Keratinocyte (primary cell): ENCODE measurements at regions not wholly inside any gene's neighbourhood (a gene's known extent, or its start where the extent isn't known, plus 50 kb on each side); places are given as distances from the start of the nearest gene placed in this dataset.

Source experiments
- DNase-seq: peaks from one replicate; pipeline ENCODE4 v3.0.0-alpha.2; 2011; ENCODE audit warnings: low read depth, missing footprints, low spot score
- FAIRE-seq: peaks from 2 replicates; lab custom pipeline; 2011; peaks lifted over from hg19 to GRCh38; lab: Jason Lieb, UNC
- H2AFZ ChIP-seq: 2 replicates; pipeline ENCODE4 v1.6.0; 2012; ENCODE audit warnings: low read length, control low read depth, inconsistent platforms; ENCODE audit not compliant: control insufficient read depth
- H3K27ac ChIP-seq: 2 replicates; pipeline ENCODE4 v1.5.1; 2011; ENCODE audit warnings: low read length; ENCODE audit not compliant: control insufficient read depth, insufficient read depth
- H3K27me3 ChIP-seq: 3 replicates; pipeline ENCODE4 v1.6.0; 2011; ENCODE audit warnings: low read length; ENCODE audit not compliant: control insufficient read depth, insufficient read depth; ENCODE audit errors: extremely low read depth
- H3K36me3 ChIP-seq, 2 experiments: 2 replicates in 1 of 2; 3 replicates in 1 of 2; pipeline ENCODE4 v1.5.1; 2011; ENCODE audit warnings: low read length in 2 of 2, mild to moderate bottlenecking in 1 of 2; ENCODE audit not compliant: control insufficient read depth in 2 of 2, insufficient read depth in 2 of 2; ENCODE audit errors: extremely low read depth in 1 of 2
- H3K4me1 ChIP-seq: 3 replicates; pipeline ENCODE4 v1.5.1; 2011; ENCODE audit warnings: low read length; ENCODE audit not compliant: control insufficient read depth, insufficient read depth; ENCODE audit errors: extremely low read depth
- H3K4me2 ChIP-seq: 3 replicates; pipeline ENCODE4 v1.6.0; 2011; ENCODE audit warnings: low read depth, low read length; ENCODE audit not compliant: control insufficient read depth, insufficient read depth; ENCODE audit errors: extremely low read depth
- H3K4me3 ChIP-seq, 3 experiments: fragments of 200-600 bp in 1 of 3; sonication (generic) in 1 of 3; 2 replicates in 2 of 3; 3 replicates in 1 of 3; pipeline ENCODE4 v1.5.1; 2011 to 2016; ENCODE audit warnings: low read length in 3 of 3, mild to moderate bottlenecking in 3 of 3, control low read depth in 2 of 3, inconsistent platforms in 1 of 3, low read depth in 1 of 3, mixed read lengths in 1 of 3, mixed run types in 1 of 3, moderate library complexity in 1 of 3; ENCODE audit not compliant: control insufficient read depth in 2 of 3, insufficient read depth in 2 of 3; ENCODE audit errors: extremely low read depth in 1 of 3
- H3K79me2 ChIP-seq: 2 replicates; pipeline ENCODE4 v1.6.0; 2012; ENCODE audit warnings: low read length; ENCODE audit not compliant: control insufficient read depth, insufficient read depth
- H3K9ac ChIP-seq: 3 replicates; pipeline ENCODE4 v1.6.0; 2011; ENCODE audit warnings: low read length; ENCODE audit not compliant: control insufficient read depth, insufficient read depth; ENCODE audit errors: extremely low read depth
- H3K9me1 ChIP-seq: 3 replicates; pipeline ENCODE4 v1.6.0; 2011; ENCODE audit warnings: low read length; ENCODE audit not compliant: control insufficient read depth, insufficient read depth; ENCODE audit errors: extremely low read depth
- H3K9me3 ChIP-seq: 2 replicates; pipeline ENCODE4 v1.5.1; 2012; ENCODE audit warnings: low read depth, low read length; ENCODE audit not compliant: control insufficient read depth
- H4K20me1 ChIP-seq: 3 replicates; pipeline ENCODE4 v1.6.0; 2011; ENCODE audit warnings: low read length; ENCODE audit not compliant: control insufficient read depth, insufficient read depth; ENCODE audit errors: extremely low read depth
- CTCF ChIP-seq, 3 experiments: IDR thresholded peaks in 1 of 3; conservative IDR thresholded peaks in 1 of 3; optimal IDR thresholded peaks in 1 of 3; 2 replicates in 2 of 3; 3 replicates in 1 of 3; pipeline versions ENCODE3 to v1.5.1; 2011; ENCODE audit warnings: low read length in 3 of 3, mild to moderate bottlenecking in 3 of 3, moderate library complexity in 2 of 3, control low read depth in 1 of 3, inconsistent platforms in 1 of 3; ENCODE audit not compliant: insufficient read depth in 2 of 3; ENCODE audit errors: extremely low read depth in 1 of 3
- EZH2 ChIP-seq: IDR thresholded peaks from one replicate; pipeline ENCODE4 v1.6.1; 2012; ENCODE audit warnings: inconsistent platforms, mild to moderate bottlenecking, low read length, moderate library complexity
- dilution Hi-C: fragments of 300-500 bp; cut with MboI; formaldehyde crosslinking; loops from one replicate; pipeline ENCODE4 v1.7.0; 2020; ENCODE audit warnings: low sequenced_read_pairs; ENCODE audit not compliant: extremely low pct_ligation_motif_present

GRCh38 chr18:61272793-61273192 is 60.4 kb upstream of the CDH20 start:
- dilution Hi-C loops, result no loop called here
- no peak for FAIRE-seq

GRCh38 chr18:61273533-61273932 is 59.7 kb upstream of the CDH20 start:
- no peak for FAIRE-seq
- H3K4me2 ChIP-seq, result no peak overlapping the region
- H3K27ac ChIP-seq, result no peak overlapping the region
- H3K27me3 ChIP-seq, result no peaks in the 10 kb centered on the region
- no peaks in the 10 kb centered on the region for H3K9me3 ChIP-seq
- no peaks in the 10 kb centered on the region for H3K4me1 ChIP-seq
- no peak overlapping the region for H3K4me3 ChIP-seq
- TF ChIP-seq CTCF (optimal IDR thresholded peaks at IDR 0.05 in 1 of 3, IDR thresholded peaks at IDR 0.05 in 1 of 3, conservative IDR thresholded peaks at IDR 0.05 in 1 of 3; ENCODE audit: extremely low read depth in 1 of 3, insufficient read depth in 2 of 3, low read length in 3 of 3), result no peak
- TF ChIP-seq EZH2, result no peak
- H4K20me1 ChIP-seq, result no peaks in the 10 kb centered on the region
- no peaks in the 10 kb centered on the region for H3K9me1 ChIP-seq
- H3K9ac ChIP-seq, result no peak overlapping the region
- no peaks in the 10 kb centered on the region for H3K79me2 ChIP-seq
- no peak for DNase-seq
- H3K36me3 ChIP-seq, result no peaks in the 10 kb centered on the region
- no peak overlapping the region for H2AFZ ChIP-seq
- dilution Hi-C loops, result no loop called here

More at GRCh38 chr18:61272793-61273192, 60.4 kb upstream of the CDH20 start:
- H3K79me2 ChIP-seq, result no peaks in the 10 kb centered on the region
- H3K36me3 ChIP-seq, result no peaks in the 10 kb centered on the region
- H3K9ac ChIP-seq, result no peak overlapping the region
- no peak for DNase-seq
- no peak for TF ChIP-seq EZH2
- TF ChIP-seq CTCF (optimal IDR thresholded peaks at IDR 0.05 in 1 of 3, IDR thresholded peaks at IDR 0.05 in 1 of 3, conservative IDR thresholded peaks at IDR 0.05 in 1 of 3; ENCODE audit: extremely low read depth in 1 of 3, insufficient read depth in 2 of 3, low read length in 3 of 3), result no peak
- H3K9me3 ChIP-seq, result no peaks in the 10 kb centered on the region
- H3K4me3 ChIP-seq, result no peak overlapping the region
- H3K27ac ChIP-seq, result no peak overlapping the region
- H3K4me1 ChIP-seq, result no peaks in the 10 kb centered on the region
- no peaks in the 10 kb centered on the region for H4K20me1 ChIP-seq
- H3K27me3 ChIP-seq, result no peaks in the 10 kb centered on the region
- no peaks in the 10 kb centered on the region for H3K9me1 ChIP-seq
- no peak overlapping the region for H3K4me2 ChIP-seq
- no peak overlapping the region for H2AFZ ChIP-seq
